ENCODE measurements at regions not wholly inside any gene's neighbourhood (a gene's known extent, or its start where the extent isn't known, plus 50 kb on each side); places are given as distances from the start of the nearest gene placed in this dataset.

DNA sequence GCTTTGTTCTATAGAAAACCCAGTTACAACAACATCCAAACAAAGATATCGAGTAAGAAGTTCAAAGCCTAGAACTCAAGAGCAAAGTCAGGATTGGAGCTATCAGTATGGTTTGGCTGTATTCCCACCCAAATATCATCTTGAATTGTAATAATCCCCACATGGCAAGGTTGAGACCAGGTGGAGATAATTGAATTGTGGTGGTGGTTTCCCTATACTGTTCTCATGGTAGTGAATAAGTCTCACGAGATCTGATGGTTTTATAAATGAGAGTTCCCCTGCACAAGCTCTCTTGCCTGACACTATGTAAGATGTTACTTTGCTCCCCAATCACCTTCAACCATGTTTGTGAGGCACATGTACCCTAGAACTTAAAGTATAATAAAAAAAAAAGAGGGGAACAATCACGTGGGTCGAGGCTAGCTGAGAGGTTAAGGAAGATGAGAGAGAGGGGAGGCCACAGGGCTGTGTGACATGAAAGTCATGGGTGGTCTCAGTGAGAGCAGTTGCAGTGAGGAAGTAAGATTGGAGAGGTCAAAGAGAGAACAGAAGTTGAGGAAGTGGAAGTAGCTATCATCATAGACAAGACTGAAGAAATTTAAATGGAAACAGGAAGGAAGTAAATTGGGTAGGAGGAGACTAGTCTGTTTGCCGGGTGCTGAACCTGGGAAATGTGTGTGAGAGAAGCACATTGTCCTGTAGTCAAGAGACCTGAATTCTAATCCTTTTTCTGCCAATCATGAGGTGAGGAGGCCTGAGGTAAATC, 80.1 kb upstream of the CD44 start:
- Histone ChIP-seq H4K20me1 (ENCODE audit: insufficient read depth, low read depth, low read length) (no peaks in the 10 kb centered on the region), H3K4me3 (ENCODE audit: low read length) (peak overlapping the region; percentile 34), H3K27me3 (ENCODE audit: low read length) (no peaks in the 10 kb centered on the region), H3K9me2 (replicated peaks; ENCODE audit: insufficient read depth, low read length) (no peaks in the 10 kb centered on the region), H3K4me1 (ENCODE audit: low read length) (peaks cover 11% of the 10 kb centered on the region), H2AFZ (ENCODE audit: low read length) (peak overlapping the region; percentile 80), H3K4me2 (ENCODE audit: low read depth, low read length, poor library complexity, severe bottlenecking) (peak overlapping the region; percentile 45), H3K9me3 (ENCODE audit: low read length) (no peaks in the 10 kb centered on the region), H3K36me3 (ENCODE audit: insufficient read depth, low read length) (no peaks in the 10 kb centered on the region), H3K79me2 (ENCODE audit: low read length) (no peaks in the 10 kb centered on the region), H3K9ac (ENCODE audit: low read length) (peak overlapping the region; percentile 33), H3K27ac (ENCODE audit: low read length) (no peak overlapping the region)
- DNase-seq: peak; percentile 80

DNA sequence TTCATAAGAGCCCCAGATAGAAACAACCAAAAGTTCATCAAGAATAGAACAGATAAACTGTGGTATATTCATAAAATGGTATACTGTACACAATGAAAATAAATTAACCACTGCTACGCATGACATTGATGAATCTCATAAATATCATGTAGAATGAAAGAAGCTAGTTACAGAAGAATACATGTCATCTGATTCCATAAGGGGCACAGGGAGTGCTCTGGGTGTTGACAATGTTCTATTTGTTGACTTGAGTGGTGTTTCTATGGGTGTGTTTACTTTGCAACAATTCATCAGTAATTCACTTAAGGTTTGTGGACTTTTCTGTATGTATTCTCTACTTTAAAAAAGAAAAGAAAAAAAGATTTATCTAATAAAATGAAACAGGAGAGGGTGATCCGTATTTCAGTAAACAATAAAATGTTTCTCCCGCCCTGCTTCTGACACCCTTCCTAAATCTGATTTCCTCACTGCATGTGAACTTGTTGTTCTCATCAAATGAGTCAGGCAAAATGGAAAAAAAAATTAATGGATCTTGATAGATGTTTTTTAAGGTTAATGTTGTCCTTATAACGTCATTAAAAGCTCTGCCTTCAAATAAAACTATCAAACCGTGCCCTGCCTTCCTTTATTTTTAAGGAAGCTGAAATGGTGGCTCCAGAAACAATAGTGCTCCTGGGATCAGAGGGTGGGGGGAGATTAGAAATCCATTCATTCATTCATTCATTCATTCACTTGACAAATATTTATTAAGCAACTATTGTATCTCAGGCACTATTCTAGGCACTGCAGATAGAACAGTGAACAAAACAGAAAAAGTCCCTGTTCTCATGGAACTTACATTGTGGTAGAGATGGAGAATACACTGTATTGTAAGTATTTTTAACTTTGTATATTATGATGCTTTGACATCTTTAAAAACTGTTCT, 77.2 kb upstream of the CD44 start:
- Histone ChIP-seq H4K20me1 (ENCODE audit: insufficient read depth, low read depth, low read length) (no peaks in the 10 kb centered on the region), H3K79me2 (ENCODE audit: low read length) (no peaks in the 10 kb centered on the region), H2AFZ (ENCODE audit: low read length) (no peak overlapping the region), H3K9me2 (replicated peaks; ENCODE audit: insufficient read depth, low read length) (no peaks in the 10 kb centered on the region; the same call in 1 of the 2 replicates), H3K4me1 (ENCODE audit: low read length) (peaks cover 11% of the 10 kb centered on the region), H3K4me3 (ENCODE audit: low read length) (no peak overlapping the region), H3K9ac (ENCODE audit: low read length) (no peak overlapping the region), H3K36me3 (ENCODE audit: insufficient read depth, low read length) (no peaks in the 10 kb centered on the region), H3K4me2 (ENCODE audit: low read depth, low read length, poor library complexity, severe bottlenecking) (no peak overlapping the region), H3K27ac (ENCODE audit: low read length) (no peak overlapping the region), H3K27me3 (ENCODE audit: low read length) (no peaks in the 10 kb centered on the region), H3K9me3 (ENCODE audit: low read length) (no peaks in the 10 kb centered on the region)
- no peak for DNase-seq

- H3K4me1 ChIP-seq (ENCODE audit: low read length): peaks cover 11% of the 10 kb centered on the region
- no peak for DNase-seq
- no peak overlapping the region for H2AFZ ChIP-seq (ENCODE audit: low read length)
- no peaks in the 10 kb centered on the region for H3K36me3 ChIP-seq (ENCODE audit: insufficient read depth, low read length)
- no peaks in the 10 kb centered on the region for H3K79me2 ChIP-seq (ENCODE audit: low read length)
- H3K27ac ChIP-seq (ENCODE audit: low read length): no peak overlapping the region
- no peaks in the 10 kb centered on the region; the same call in 1 of the 2 replicates for H3K9me2 ChIP-seq (replicated peaks; ENCODE audit: insufficient read depth, low read length)
- H3K27me3 ChIP-seq (ENCODE audit: low read length): no peaks in the 10 kb centered on the region
- no peak overlapping the region for H3K4me3 ChIP-seq (ENCODE audit: low read length)
- H3K9me3 ChIP-seq (ENCODE audit: low read length): no peaks in the 10 kb centered on the region
- no peak overlapping the region for H3K9ac ChIP-seq (ENCODE audit: low read length)
- H4K20me1 ChIP-seq (ENCODE audit: insufficient read depth, low read depth, low read length): no peaks in the 10 kb centered on the region
- H3K4me2 ChIP-seq (ENCODE audit: low read depth, low read length, poor library complexity, severe bottlenecking): no peak overlapping the region
Measured at GRCh38 chr11:35063488-35063931, 75.5 kb upstream of the CD44 start.

GRCh38 chr11:35064114-35064800, 74.7 kb upstream of the CD44 start:
- no peaks in the 10 kb centered on the region; the same call in 1 of the 2 replicates for H3K9me2 ChIP-seq (replicated peaks; ENCODE audit: insufficient read depth, low read length)
- DNase-seq: no peak
- no peaks in the 10 kb centered on the region for H3K27me3 ChIP-seq (ENCODE audit: low read length)
- no peak overlapping the region for H3K4me3 ChIP-seq (ENCODE audit: low read length)
- peaks cover 4% of the 10 kb centered on the region for H3K4me1 ChIP-seq (ENCODE audit: low read length)
- no peak overlapping the region for H3K4me2 ChIP-seq (ENCODE audit: low read depth, low read length, poor library complexity, severe bottlenecking)
- no peak overlapping the region for H3K27ac ChIP-seq (ENCODE audit: low read length)
- no peaks in the 10 kb centered on the region for H3K79me2 ChIP-seq (ENCODE audit: low read length)
- H4K20me1 ChIP-seq (ENCODE audit: insufficient read depth, low read depth, low read length): no peaks in the 10 kb centered on the region
- H3K36me3 ChIP-seq (ENCODE audit: insufficient read depth, low read length): no peaks in the 10 kb centered on the region
- H3K9me3 ChIP-seq (ENCODE audit: low read length): no peaks in the 10 kb centered on the region
- H2AFZ ChIP-seq (ENCODE audit: low read length): no peak overlapping the region
- H3K9ac ChIP-seq (ENCODE audit: low read length): no peak overlapping the region

DNA sequence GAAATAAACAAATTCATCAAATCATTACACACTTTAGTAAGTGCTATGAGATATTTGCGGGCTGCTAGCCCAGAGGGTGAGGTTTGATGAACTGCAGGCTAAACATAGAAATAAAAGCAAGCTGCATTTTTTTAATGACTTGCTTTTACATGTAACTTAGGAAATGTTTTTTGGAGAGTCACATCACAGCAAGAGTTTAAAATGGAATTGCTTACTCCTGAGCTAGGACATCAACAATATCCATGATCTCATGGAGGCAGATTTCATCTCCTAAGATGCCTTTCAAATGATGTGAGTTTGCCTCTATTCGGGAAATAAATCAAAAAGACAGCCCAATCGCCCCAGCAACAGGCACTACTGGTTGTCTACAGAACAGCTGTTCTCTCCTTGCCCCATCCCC, 73.4 kb upstream of the CD44 start:
- DNase-seq: no peak
- no peaks in the 10 kb centered on the region for H4K20me1 ChIP-seq (ENCODE audit: insufficient read depth, low read depth, low read length)
- no peaks in the 10 kb centered on the region for H3K36me3 ChIP-seq (ENCODE audit: insufficient read depth, low read length)
- H3K9me3 ChIP-seq (ENCODE audit: low read length): 0 out of 2 replicates have a peak, but pooled peaks cover 3% of the 10 kb centered on the region
- no peaks in the 10 kb centered on the region; the same call in 1 of the 2 replicates for H3K27me3 ChIP-seq (ENCODE audit: low read length)
- no peaks in the 10 kb centered on the region for H3K4me1 ChIP-seq (ENCODE audit: low read length)
- H3K27ac ChIP-seq (ENCODE audit: low read length): no peak overlapping the region
- H3K4me2 ChIP-seq (ENCODE audit: low read depth, low read length, poor library complexity, severe bottlenecking): no peak overlapping the region
- H3K4me3 ChIP-seq (ENCODE audit: low read length): no peak overlapping the region
- no peak overlapping the region for H2AFZ ChIP-seq (ENCODE audit: low read length)
- H3K9ac ChIP-seq (ENCODE audit: low read length): no peak overlapping the region
- H3K79me2 ChIP-seq (ENCODE audit: low read length): no peaks in the 10 kb centered on the region
- H3K9me2 ChIP-seq (replicated peaks; ENCODE audit: insufficient read depth, low read length): no peaks in the 10 kb centered on the region; the same call in 1 of the 2 replicates

- Histone ChIP-seq H3K4me3 (ENCODE audit: low read length) (no peak overlapping the region), H3K4me2 (ENCODE audit: low read depth, low read length, poor library complexity, severe bottlenecking) (no peak overlapping the region), H3K4me1 (ENCODE audit: low read length) (no peaks in the 10 kb centered on the region), H3K27me3 (ENCODE audit: low read length) (no peaks in the 10 kb centered on the region; the same call in 1 of the 2 replicates), H3K36me3 (ENCODE audit: insufficient read depth, low read length) (no peaks in the 10 kb centered on the region), H3K79me2 (ENCODE audit: low read length) (no peaks in the 10 kb centered on the region), H2AFZ (ENCODE audit: low read length) (no peak overlapping the region), H3K9me2 (replicated peaks; ENCODE audit: insufficient read depth, low read length) (no peaks in the 10 kb centered on the region; the same call in 1 of the 2 replicates), H3K27ac (ENCODE audit: low read length) (no peak overlapping the region), H3K9me3 (ENCODE audit: low read length) (0 out of 2 replicates have a peak, but pooled peaks cover 3% of the 10 kb centered on the region), H4K20me1 (ENCODE audit: insufficient read depth, low read depth, low read length) (no peaks in the 10 kb centered on the region), H3K9ac (ENCODE audit: low read length) (no peak overlapping the region)
- DNase-seq: no peak
Measured at GRCh38 chr11:35066030-35066429, 72.9 kb upstream of the CD44 start.

DNA sequence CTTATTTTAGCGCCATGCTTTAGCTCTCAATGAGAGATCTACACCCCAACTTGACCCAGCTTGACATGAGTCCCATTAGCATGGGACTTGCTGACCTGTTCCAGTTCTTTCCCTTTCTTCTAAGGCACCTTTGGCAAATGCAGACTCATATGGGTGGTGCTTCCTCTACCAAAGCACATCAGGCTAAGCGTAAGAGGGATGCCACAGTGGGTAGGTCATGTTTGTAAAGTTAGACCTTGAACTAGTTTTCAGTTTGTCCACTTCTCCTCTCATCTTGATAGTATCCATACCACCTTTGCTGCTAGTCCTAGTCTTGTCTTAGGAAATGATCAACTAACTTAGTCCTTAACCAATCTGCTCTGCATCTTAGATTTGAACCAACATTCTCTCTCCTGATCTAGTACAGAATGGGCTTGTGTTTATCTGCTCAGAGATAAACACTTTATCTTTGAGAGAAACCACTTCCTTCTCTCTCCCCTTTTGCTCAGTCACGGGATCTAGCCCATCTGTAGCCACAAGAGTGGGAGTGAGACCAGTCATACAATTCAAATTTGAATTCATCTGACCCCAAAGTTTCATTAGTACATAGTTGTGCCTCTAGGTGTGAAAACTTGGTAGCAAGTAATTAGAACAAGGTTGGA, 72.1 kb upstream of the CD44 start:
- no peak overlapping the region for H3K27ac ChIP-seq (ENCODE audit: low read length)
- 0 out of 2 replicates have a peak, but pooled peaks cover 3% of the 10 kb centered on the region for H3K9me3 ChIP-seq (ENCODE audit: low read length)
- H3K9ac ChIP-seq (ENCODE audit: low read length): no peak overlapping the region
- no peak overlapping the region for H3K4me3 ChIP-seq (ENCODE audit: low read length)
- H3K4me2 ChIP-seq (ENCODE audit: low read depth, low read length, poor library complexity, severe bottlenecking): no peak overlapping the region
- H4K20me1 ChIP-seq (ENCODE audit: insufficient read depth, low read depth, low read length): no peaks in the 10 kb centered on the region
- no peaks in the 10 kb centered on the region for H3K4me1 ChIP-seq (ENCODE audit: low read length)
- no peaks in the 10 kb centered on the region for H3K36me3 ChIP-seq (ENCODE audit: insufficient read depth, low read length)
- no peaks in the 10 kb centered on the region; the same call in 1 of the 2 replicates for H3K9me2 ChIP-seq (replicated peaks; ENCODE audit: insufficient read depth, low read length)
- H2AFZ ChIP-seq (ENCODE audit: low read length): no peak overlapping the region
- H3K79me2 ChIP-seq (ENCODE audit: low read length): no peaks in the 10 kb centered on the region
- DNase-seq: no peak
- no peaks in the 10 kb centered on the region; the same call in 1 of the 2 replicates for H3K27me3 ChIP-seq (ENCODE audit: low read length)
